ENCODE measurements at regions not wholly inside any gene's neighbourhood (a gene's known extent, or its start where the extent isn't known, plus 50 kb on each side); places are given as distances from the start of the nearest gene placed in this dataset.

DNA sequence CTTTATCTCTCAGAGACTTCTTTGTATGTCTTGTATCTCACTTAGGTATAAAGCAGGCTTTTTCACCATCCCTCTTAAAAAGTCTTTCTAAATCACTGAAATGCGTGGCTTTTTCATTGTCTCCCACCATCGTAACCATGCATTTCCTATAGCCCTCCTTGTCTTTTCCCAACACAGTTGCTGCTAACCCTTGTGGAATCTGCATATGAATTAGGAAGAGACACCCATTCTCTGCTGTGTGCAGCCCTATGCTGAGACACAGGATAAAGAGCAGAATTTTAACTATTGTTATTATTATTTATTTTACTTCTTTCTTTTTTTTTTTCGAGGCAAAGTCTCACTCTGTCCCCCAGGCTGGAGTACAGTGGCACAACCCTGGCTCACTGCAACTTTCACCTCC lies 804.3 kb upstream of the COBL start:
- TF ChIP-seq, protein P1, sequence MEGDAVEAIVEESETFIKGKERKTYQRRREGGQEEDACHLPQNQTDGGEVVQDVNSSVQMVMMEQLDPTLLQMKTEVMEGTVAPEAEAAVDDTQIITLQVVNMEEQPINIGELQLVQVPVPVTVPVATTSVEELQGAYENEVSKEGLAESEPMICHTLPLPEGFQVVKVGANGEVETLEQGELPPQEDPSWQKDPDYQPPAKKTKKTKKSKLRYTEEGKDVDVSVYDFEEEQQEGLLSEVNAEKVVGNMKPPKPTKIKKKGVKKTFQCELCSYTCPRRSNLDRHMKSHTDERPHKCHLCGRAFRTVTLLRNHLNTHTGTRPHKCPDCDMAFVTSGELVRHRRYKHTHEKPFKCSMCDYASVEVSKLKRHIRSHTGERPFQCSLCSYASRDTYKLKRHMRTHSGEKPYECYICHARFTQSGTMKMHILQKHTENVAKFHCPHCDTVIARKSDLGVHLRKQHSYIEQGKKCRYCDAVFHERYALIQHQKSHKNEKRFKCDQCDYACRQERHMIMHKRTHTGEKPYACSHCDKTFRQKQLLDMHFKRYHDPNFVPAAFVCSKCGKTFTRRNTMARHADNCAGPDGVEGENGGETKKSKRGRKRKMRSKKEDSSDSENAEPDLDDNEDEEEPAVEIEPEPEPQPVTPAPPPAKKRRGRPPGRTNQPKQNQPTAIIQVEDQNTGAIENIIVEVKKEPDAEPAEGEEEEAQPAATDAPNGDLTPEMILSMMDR (IDR thresholded peaks at IDR 0.05; ENCODE audit: low read length, missing control alignments) = no peak
- no peak overlapping the region for H3K4me3 ChIP-seq (replicated peaks; ENCODE audit: low read depth, low read length)
- no peak for DNase-seq (ENCODE audit: low read depth)

DNA sequence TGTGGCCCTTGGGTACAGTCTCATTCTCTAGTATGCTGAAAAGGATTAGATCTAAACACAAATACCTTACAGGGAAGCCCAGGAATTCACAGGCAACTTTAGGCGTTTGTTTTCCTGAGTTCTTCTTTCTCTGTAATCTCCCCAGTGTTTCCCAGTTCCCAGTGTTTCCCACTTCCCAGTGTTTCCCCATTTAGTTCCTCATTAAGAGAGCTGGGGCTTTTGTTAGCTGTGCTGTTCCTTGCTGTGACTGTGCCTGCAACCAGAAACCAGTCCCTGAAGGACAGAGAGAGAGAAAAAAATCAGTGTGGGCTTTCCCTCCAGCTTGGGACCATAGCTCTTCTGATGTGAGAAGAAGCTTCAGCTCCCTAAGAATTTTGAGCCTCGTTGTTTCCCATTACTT lies 802.9 kb upstream of the COBL start:
- TF ChIP-seq, protein P1 (IDR thresholded peaks at IDR 0.05; ENCODE audit: low read length, missing control alignments) = no peak
- H3K4me3 ChIP-seq (replicated peaks; ENCODE audit: low read depth, low read length) = no peak overlapping the region
- DNase-seq (ENCODE audit: low read depth) = no peak

GRCh38 chr7:52114509-52114908 lies 797.9 kb upstream of the COBL start:
- TF ChIP-seq, protein P1 (IDR thresholded peaks at IDR 0.05; ENCODE audit: low read length, missing control alignments) = no peak
- no peak overlapping the region for H3K4me3 ChIP-seq (replicated peaks; ENCODE audit: low read depth, low read length)
- DNase-seq (ENCODE audit: low read depth) = no peak

DNA sequence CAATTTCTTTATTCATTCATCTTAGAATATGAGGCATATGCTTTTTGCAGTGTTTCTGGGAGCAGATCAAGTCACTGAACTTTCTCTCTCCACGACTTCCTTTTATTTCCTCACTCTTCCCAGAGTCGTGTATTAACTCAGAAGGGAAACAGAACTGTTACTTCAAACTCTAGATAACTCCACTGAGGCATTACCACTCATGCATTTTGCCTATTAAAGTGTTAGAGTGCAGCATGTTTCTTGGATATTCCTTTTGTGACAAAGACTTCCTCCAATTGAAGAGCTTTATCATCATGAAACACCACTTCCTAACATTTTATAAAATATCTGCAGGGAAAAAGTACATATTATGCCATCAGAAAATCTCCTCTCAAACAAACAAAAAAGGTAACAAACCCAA lies 797.4 kb upstream of the COBL start:
- DNase-seq (ENCODE audit: low read depth) = no peak
- TF ChIP-seq, protein P1 (IDR thresholded peaks at IDR 0.05; ENCODE audit: low read length, missing control alignments) = no peak
- no peak overlapping the region for H3K4me3 ChIP-seq (replicated peaks; ENCODE audit: low read depth, low read length)

GRCh38 chr7:52107355-52107754 lies 790.7 kb upstream of the COBL start:
- no peak for DNase-seq (ENCODE audit: low read depth)
- TF ChIP-seq, protein P1 (IDR thresholded peaks at IDR 0.05; ENCODE audit: low read length, missing control alignments) = no peak
- H3K4me3 ChIP-seq (replicated peaks; ENCODE audit: low read depth, low read length) = no peak overlapping the region

DNA sequence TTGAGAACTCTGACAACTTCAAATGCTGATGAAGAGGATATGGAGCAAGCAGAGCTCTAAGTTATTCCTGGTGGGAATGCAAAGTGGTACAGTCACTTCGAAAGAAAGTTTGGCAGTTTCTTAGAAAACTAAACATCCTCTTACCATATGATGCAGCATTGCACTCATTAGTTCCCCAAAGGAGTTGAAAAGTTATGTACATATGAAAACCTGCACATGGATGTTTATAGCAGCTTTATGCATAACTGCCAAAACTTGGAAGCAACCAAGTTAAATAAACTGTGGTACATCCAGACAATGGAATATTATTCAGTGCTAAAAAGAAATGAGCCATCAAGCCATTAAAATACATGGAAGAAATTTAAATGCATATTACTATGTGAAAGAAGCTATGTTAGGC lies 779.3 kb upstream of the COBL start:
- DNase-seq (ENCODE audit: low read depth) = no peak
- TF ChIP-seq, protein P1 (IDR thresholded peaks at IDR 0.05; ENCODE audit: low read length, missing control alignments) = no peak

DNA sequence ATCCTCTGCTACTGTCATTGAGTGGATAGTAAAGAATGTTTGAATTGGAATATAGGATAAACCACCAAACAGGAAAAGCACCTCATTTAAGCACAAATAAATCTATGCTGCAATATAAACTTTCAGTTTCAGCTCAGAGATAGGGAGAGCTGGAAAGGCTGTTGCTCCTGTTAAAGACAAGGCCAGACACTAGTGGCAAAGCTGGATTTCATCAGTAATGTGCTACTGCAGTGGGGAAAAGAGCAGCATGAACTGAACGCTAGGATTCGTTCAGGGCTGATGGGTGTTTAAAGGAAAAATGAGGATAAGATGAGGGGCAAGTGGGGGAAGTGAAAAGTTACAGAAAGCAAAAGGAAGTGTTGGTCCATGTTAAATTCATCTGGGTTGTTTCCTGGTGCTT lies 775.4 kb upstream of the COBL start:
- H3K4me3 ChIP-seq (replicated peaks; ENCODE audit: low read depth, low read length) = no peak overlapping the region
- TF ChIP-seq, protein P1 (IDR thresholded peaks at IDR 0.05; ENCODE audit: low read length, missing control alignments) = no peak
- DNase-seq (ENCODE audit: low read depth) = no peak

More for the DNA sequence above, 779.3 kb upstream of the COBL start:
- H3K4me3 ChIP-seq (replicated peaks; ENCODE audit: low read depth, low read length) = no peak overlapping the region
